ENCODE measurements at regions not wholly inside any gene's neighbourhood (a gene's known extent, or its start where the extent isn't known, plus 50 kb on each side); places are given as distances from the start of the nearest gene placed in this dataset.

DNA sequence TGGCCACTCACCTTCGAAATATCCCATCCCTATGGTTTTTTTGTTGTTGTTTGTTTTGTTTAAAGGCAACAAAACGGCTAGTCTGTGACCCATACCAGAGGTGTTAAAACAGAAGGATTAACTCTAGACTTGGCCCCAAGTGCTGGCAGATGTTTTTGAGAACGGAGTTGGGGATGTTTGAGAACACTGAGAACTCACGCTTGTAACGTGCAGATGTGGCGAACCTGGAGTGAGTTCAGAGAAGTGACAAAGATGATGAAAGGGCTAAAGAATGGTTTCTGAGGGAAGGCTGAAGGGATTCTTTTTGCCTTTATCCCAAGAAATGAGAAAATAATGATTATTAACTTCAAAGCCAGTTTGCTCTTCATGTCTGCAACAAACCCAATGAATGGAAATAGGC lies 286.5 kb downstream of the ZNF608 start:
- ATAC-seq (ENCODE audit: low FRiP score) (no peak), DNase-seq (ENCODE audit: low spot score) (no peak)
- TF ChIP-seq CTCF (IDR thresholded peaks at IDR 0.05) = no peak

GRCh38 chr5:124457901-124458300 lies 288.5 kb downstream of the ZNF608 start:
- DNase-seq (ENCODE audit: low spot score) (no peak), ATAC-seq (ENCODE audit: low FRiP score) (no peak)
- no peak for TF ChIP-seq CTCF (IDR thresholded peaks at IDR 0.05)

GRCh38 chr5:124457101-124457500 lies 289.3 kb downstream of the ZNF608 start:
- TF ChIP-seq CTCF (IDR thresholded peaks at IDR 0.05) = no peak
- no peak for ATAC-seq (ENCODE audit: low FRiP score)
- no peak for DNase-seq (ENCODE audit: low spot score)

- no peak for DNase-seq (ENCODE audit: low spot score)
- ATAC-seq (ENCODE audit: low FRiP score) = no peak
- TF ChIP-seq CTCF (IDR thresholded peaks at IDR 0.05) = no peak
Observed at GRCh38 chr5:124456249-124456648, 290.2 kb downstream of the ZNF608 start.

DNA sequence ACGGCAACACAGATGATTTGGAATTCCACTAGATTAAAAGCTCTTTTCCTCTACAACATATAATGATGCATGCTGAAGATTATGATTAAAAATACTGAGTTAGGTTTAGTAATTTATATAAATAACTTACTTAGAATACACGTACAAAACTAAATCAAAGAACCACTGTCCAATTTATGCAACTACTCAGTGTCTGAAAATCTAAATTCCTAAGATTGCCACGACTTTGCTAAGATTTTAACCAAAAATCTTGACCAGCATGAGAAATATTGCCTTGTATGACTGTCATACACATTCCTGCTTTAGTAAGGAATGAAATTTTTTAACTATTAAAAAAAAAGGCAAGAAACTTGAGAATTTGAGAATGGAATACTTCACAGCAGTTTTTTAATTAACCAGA lies 292.4 kb downstream of the ZNF608 start:
- TF ChIP-seq CTCF (IDR thresholded peaks at IDR 0.05) = no peak
- ATAC-seq (ENCODE audit: low FRiP score) = no peak
- no peak for DNase-seq (ENCODE audit: low spot score)

DNA sequence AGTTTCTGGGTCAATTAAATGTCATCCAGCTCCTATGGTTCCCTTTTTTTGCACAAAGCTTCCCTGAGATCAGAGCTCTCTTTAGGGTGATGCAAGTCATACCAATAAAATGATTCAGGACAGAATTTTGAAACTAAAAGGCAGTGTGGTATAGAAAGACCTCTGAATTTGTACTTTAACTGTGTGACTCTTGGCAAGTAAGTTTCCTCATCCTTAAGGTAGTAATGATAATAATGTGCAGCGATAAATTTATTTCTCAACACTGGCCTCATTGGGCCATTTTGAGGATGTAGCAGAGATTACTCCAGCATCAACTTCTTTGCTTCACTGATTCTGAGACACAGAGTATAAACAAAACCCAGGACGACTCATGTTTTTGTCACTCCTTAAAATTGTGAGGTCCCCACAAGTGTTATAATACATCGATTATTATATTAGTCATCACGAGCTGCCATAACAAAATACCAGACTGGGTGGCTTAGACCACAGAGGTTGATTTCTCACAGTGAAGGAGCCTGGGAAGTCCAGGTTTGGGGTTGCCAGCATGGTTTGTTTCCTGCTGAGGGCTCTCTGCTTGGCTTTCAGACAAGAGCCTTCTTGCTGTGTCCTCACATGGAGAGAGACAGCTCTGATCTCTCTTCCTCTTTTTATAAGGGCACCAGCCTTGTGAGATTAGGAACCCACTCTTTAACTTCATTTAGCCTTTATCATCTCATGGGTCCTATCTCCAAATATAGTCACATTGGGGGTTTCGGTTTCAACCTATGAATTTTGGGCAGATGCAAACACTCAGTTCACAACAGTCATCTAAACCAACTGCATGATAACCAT lies 293.0 kb downstream of the ZNF608 start:
- TF ChIP-seq CTCF (IDR thresholded peaks at IDR 0.05) = no peak
- DNase-seq (ENCODE audit: low spot score) (no peak), ATAC-seq (ENCODE audit: low FRiP score) (no peak)

GRCh38 chr5:124452412-124452811 lies 294.0 kb downstream of the ZNF608 start:
- ATAC-seq (ENCODE audit: low FRiP score) = no peak
- no peak for DNase-seq (ENCODE audit: low spot score)
- TF ChIP-seq CTCF (IDR thresholded peaks at IDR 0.05) = no peak

All from omental fat pad (tissue), 3 donors.